Neural crest cell (in vitro differentiated cells): ENCODE measurements at regions not wholly inside any gene's neighbourhood (a gene's known extent, or its start where the extent isn't known, plus 50 kb on each side); places are given as distances from the start of the nearest gene placed in this dataset.
"Not testable (repeated sequence)": the region's sequence is repeated elsewhere in the genome, so short reads cannot be mapped to it uniquely, and the experiment has no call there.

Source experiments
- DNase-seq: peaks from one replicate; pipeline ENCODE4 v3.0.0; 2021; ENCODE audit warnings: low read depth, mixed read lengths, low spot score
- H3K27ac Mint-ChIP-seq: one replicate; pipeline ENCODE4 v1.8.0; 2021; ENCODE audit warnings: mild to moderate bottlenecking, mixed read lengths; ENCODE audit not compliant: unreplicated experiment
- H3K27me3 Mint-ChIP-seq: 2 replicates; pipeline ENCODE4 v1.8.0; 2021; ENCODE audit warnings: low read depth, mild to moderate bottlenecking, mixed read lengths
- H3K36me3 Mint-ChIP-seq: 2 replicates; pipeline ENCODE4 v1.8.0; 2021; ENCODE audit warnings: low read depth, mild to moderate bottlenecking, mixed read lengths
- H3K4me1 Mint-ChIP-seq: 2 replicates; pipeline ENCODE4 v1.8.0; 2021; ENCODE audit warnings: mixed read lengths
- H3K4me3 Mint-ChIP-seq: one replicate; pipeline ENCODE4 v1.8.0; 2021; ENCODE audit warnings: mild to moderate bottlenecking, mixed read lengths
- H3K9me3 Mint-ChIP-seq: 2 replicates; pipeline ENCODE4 v1.8.0; 2021; ENCODE audit warnings: mixed read lengths
- CTCF ChIP-seq: fragments of 200-600 bp; sonication (generic); conservative IDR thresholded peaks from 2 replicates; pipeline ENCODE4 v1.5.0; 2021; ENCODE audit warnings: antibody characterized with exemption, mild to moderate bottlenecking

GRCh38 chr3:145483992-145484391 lies 677.0 kb downstream of the PLOD2 start:
- no peak overlapping the region for H3K27ac Mint-ChIP-seq
- TF ChIP-seq CTCF: no peak
- DNase-seq: no peak

GRCh38 chr3:145489011-145489410 lies 672.0 kb downstream of the PLOD2 start:
- TF ChIP-seq CTCF: no peak
- H3K36me3 Mint-ChIP-seq: no peaks in the 10 kb centered on the region
- no peak for DNase-seq
- no peaks in the 10 kb centered on the region for H3K27me3 Mint-ChIP-seq
- no peaks in the 10 kb centered on the region for H3K4me1 Mint-ChIP-seq
- no peak overlapping the region for H3K4me3 Mint-ChIP-seq
- H3K9me3 Mint-ChIP-seq: no peaks in the 10 kb centered on the region
- H3K27ac Mint-ChIP-seq: no peak overlapping the region

More at GRCh38 chr3:145483992-145484391, 677.0 kb downstream of the PLOD2 start:
- H3K36me3 Mint-ChIP-seq: peaks cover 5% of the 10 kb centered on the region
- peaks cover 4% of the 10 kb centered on the region for H3K4me1 Mint-ChIP-seq
- H3K4me3 Mint-ChIP-seq: no peak overlapping the region
- peaks cover 4% of the 10 kb centered on the region for H3K9me3 Mint-ChIP-seq
- H3K27me3 Mint-ChIP-seq: no peaks in the 10 kb centered on the region

GRCh38 chr3:145490088-145491048 lies 670.6 kb downstream of the PLOD2 start:
- no peaks in the 10 kb centered on the region for H3K27me3 Mint-ChIP-seq
- no peaks in the 10 kb centered on the region for H3K9me3 Mint-ChIP-seq
- H3K4me1 Mint-ChIP-seq: no peaks in the 10 kb centered on the region
- no peak overlapping the region for H3K4me3 Mint-ChIP-seq
- DNase-seq: no peak
- H3K27ac Mint-ChIP-seq: peak overlapping the region; percentile 35
- no peak for TF ChIP-seq CTCF
- H3K36me3 Mint-ChIP-seq: no peaks in the 10 kb centered on the region

GRCh38 chr3:145492456-145492855 lies 668.5 kb downstream of the PLOD2 start:
- no peaks in the 10 kb centered on the region for H3K27me3 Mint-ChIP-seq
- no peak for TF ChIP-seq CTCF
- no peak overlapping the region for H3K4me3 Mint-ChIP-seq
- DNase-seq: no peak
- H3K27ac Mint-ChIP-seq: no peak overlapping the region
- no peaks in the 10 kb centered on the region for H3K4me1 Mint-ChIP-seq
- H3K9me3 Mint-ChIP-seq: no peaks in the 10 kb centered on the region
- no peaks in the 10 kb centered on the region for H3K36me3 Mint-ChIP-seq

- H3K36me3 Mint-ChIP-seq, H3K9me3 Mint-ChIP-seq, DNase-seq, H3K27ac Mint-ChIP-seq, H3K27me3 Mint-ChIP-seq, H3K4me3 Mint-ChIP-seq: not testable (repeated sequence)
- H3K4me1 Mint-ChIP-seq: peaks cover 18% of the 10 kb centered on the region
Measured at GRCh38 chr3:145517416-145517815, 643.6 kb downstream of the PLOD2 start.

GRCh38 chr3:145518639-145519038 lies 642.3 kb downstream of the PLOD2 start:
- peaks cover 18% of the 10 kb centered on the region for H3K4me1 Mint-ChIP-seq
- peaks cover 8% of the 10 kb centered on the region for H3K9me3 Mint-ChIP-seq
- H3K36me3 Mint-ChIP-seq: no peaks in the 10 kb centered on the region
- no peak for TF ChIP-seq CTCF
- H3K4me3 Mint-ChIP-seq: no peak overlapping the region
- no peak for DNase-seq
- no peaks in the 10 kb centered on the region for H3K27me3 Mint-ChIP-seq
- no peak overlapping the region for H3K27ac Mint-ChIP-seq
